Esophagus (tissue), 2 donors: ENCODE measurements at regions not wholly inside any gene's neighbourhood (a gene's known extent, or its start where the extent isn't known, plus 50 kb on each side); places are given as distances from the start of the nearest gene placed in this dataset.

Experiments
- H3K27ac ChIP-seq, 2 donors: one replicate each; pipeline ENCODE4 v1.5.1; 2013; ENCODE audit warnings: low read depth in 2 of 2, mild to moderate bottlenecking in 2 of 2, inconsistent platforms in 1 of 2, low read length in 1 of 2, moderate library complexity in 1 of 2
- H3K27me3 ChIP-seq, 2 donors: one replicate each; pipeline ENCODE4 v1.6.1; 2013; ENCODE audit warnings: low read length in 2 of 2, control low read depth in 1 of 2, mild to moderate bottlenecking in 1 of 2; ENCODE audit not compliant: insufficient read depth in 2 of 2, control insufficient read depth in 1 of 2
- H3K36me3 ChIP-seq, 2 donors: one replicate each; pipeline ENCODE4 v1.6.1; 2013; ENCODE audit warnings: low read length in 1 of 2; ENCODE audit not compliant: control insufficient read depth in 2 of 2, insufficient read depth in 2 of 2
- H3K4me1 ChIP-seq, 2 donors: one replicate each; pipeline ENCODE4 v1.6.1; 2013; ENCODE audit warnings: low read length in 1 of 2; ENCODE audit not compliant: control insufficient read depth in 2 of 2, insufficient read depth in 2 of 2
- H3K4me3 ChIP-seq, 2 donors: one replicate each; pipeline ENCODE4 v1.5.1; 2013; ENCODE audit warnings: low read length in 2 of 2, mild to moderate bottlenecking in 2 of 2, low read depth in 1 of 2, moderate library complexity in 1 of 2
- H3K9me3 ChIP-seq, 2 donors: one replicate each; pipeline ENCODE4 v1.6.1; 2013; ENCODE audit warnings: mild to moderate bottlenecking in 2 of 2, low read depth in 1 of 2, low read length in 1 of 2, moderate library complexity in 1 of 2; ENCODE audit not compliant: control insufficient read depth in 2 of 2, insufficient read depth in 1 of 2
- WGBS, 2 donors: extraction: QIAGEN DNeasy Blood & Tissue Kit; methylation state at CpG; one replicate each; pipeline ENCODE4 v1.1.7; 2013; 5-methylcytosine and 5-hydroxymethylcytosine counted together
- donor health status: healthy with polysubstance abuse.
- donor health status: Bipolar disorder and iron deficiency.

DNA sequence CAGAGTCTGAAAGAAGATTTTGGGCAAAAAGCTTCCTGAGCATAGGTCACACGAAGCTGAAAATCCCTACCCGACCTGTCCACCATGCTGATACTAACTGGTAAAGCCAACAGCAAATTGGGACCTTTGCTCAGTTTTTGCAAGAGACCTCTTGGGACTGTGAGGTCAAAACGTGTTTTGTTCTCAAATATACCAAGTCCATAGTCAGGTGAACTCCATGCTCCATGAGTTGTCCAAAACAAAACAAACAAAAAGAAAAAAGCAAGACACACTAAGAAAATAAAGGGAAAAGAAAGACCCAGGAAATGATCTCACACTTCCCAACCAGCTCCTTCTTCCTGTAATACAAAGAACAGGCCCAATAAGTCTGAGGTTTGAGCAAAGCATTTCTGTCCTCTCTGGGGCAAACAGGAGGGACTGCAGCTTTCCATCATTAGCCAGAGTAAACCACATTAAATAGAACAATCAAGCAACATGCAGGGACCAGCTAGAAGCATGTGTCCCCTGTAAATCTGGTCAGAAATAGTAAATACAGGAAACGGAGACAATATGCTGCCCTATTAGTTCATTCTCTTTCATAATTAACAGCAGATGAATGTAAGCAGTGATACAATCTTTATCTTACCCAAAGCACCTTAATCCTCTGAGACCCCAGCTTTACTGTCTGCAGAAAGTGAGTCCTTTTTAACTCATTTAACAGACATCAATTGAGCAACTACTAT is 125.0 kb upstream of the LIPC start:
- 69 to 78% methylated on average over 4 of the region's 4 CpGs for WGBS, 2 donors
- H3K27ac ChIP-seq: no peak overlapping the region
- H3K27me3 ChIP-seq: no peaks in the 10 kb centered on the region
- H3K36me3 ChIP-seq: no peaks in the 10 kb centered on the region
- H3K9me3 ChIP-seq: no peaks in the 10 kb centered on the region
- peaks cover 0 to 7% of the 10 kb centered on the region in 2 donors for H3K4me1 ChIP-seq
- no peak overlapping the region for H3K4me3 ChIP-seq

DNA sequence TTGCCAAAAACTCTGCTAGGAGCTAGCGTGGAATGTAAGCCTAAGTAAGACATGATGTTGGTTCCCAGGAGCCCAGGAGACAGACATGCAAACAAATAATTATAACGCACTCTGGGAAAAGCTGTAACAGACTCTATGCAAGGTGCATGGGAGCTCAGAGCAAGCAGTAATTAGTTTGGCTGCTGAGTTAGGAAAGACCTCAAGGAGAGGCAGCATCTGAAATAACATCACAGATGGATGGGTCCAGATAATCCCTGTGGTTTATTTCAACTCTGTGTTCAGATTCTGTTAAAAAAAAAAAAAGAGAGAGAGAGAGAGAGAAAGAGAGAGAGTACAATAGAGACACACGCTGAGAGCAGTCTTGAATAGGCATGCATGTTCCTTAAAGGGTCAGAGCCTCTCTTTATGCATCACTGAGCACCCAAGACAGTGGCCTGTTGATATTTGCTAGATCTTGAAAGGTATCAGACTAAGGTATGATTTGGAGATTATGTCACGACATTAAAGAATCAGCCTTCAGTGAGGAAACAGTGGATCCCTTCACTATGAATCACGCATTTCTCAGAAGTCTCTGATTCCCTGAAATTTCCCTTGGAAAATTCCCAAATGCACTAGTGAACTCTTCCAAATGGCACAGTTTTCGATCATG is 124.4 kb upstream of the LIPC start:
- Histone ChIP-seq H3K4me1 (peaks cover 0 to 7% of the 10 kb centered on the region in 2 donors), H3K36me3 (no peaks in the 10 kb centered on the region), H3K27me3 (no peaks in the 10 kb centered on the region), H3K27ac (peak overlapping the region in 1 of 2 donors; percentile 4), H3K4me3 (no peak overlapping the region), H3K9me3 (no peaks in the 10 kb centered on the region)
- WGBS, 2 donors: 31 to 47% methylated on average over 6 of the region's 6 CpGs

GRCh38 chr15:58308742-58309355 is 122.9 kb upstream of the LIPC start:
- H3K4me1 ChIP-seq: peaks cover 0 to 7% of the 10 kb centered on the region in 2 donors

GRCh38 chr15:58309963-58310928 is 121.5 kb upstream of the LIPC start:
- H3K9me3 ChIP-seq: no peaks in the 10 kb centered on the region
- no peaks in the 10 kb centered on the region for H3K27me3 ChIP-seq
- H3K36me3 ChIP-seq: no peaks in the 10 kb centered on the region
- H3K4me1 ChIP-seq: peaks cover 0 to 7% of the 10 kb centered on the region in 2 donors
- no peak overlapping the region for H3K4me3 ChIP-seq
- H3K27ac ChIP-seq: peak overlapping the region; percentile 55 to 86
- WGBS, 2 donors: 57 to 65% methylated on average over 20 of the region's 20 CpGs

More at GRCh38 chr15:58308742-58309355, 122.9 kb upstream of the LIPC start:
- Histone ChIP-seq H3K36me3 (no peaks in the 10 kb centered on the region), H3K27me3 (no peaks in the 10 kb centered on the region), H3K4me3 (no peak overlapping the region), H3K9me3 (no peaks in the 10 kb centered on the region), H3K27ac (no peak overlapping the region)
- WGBS, 2 donors: 93 to 95% methylated on average over 10 of the region's 10 CpGs

- Histone ChIP-seq H3K4me1 (peaks cover 0 to 7% of the 10 kb centered on the region in 2 donors), H3K36me3 (no peaks in the 10 kb centered on the region), H3K9me3 (no peaks in the 10 kb centered on the region), H3K27ac (no peak overlapping the region), H3K27me3 (no peaks in the 10 kb centered on the region), H3K4me3 (no peak overlapping the region)
- 93 to 97% methylated on average over 4 of the region's 4 CpGs for WGBS, 2 donors
These were observed 120.2 kb upstream of the LIPC start for GRCh38 chr15:58311556-58311955.

GRCh38 chr15:58312031-58312430 is 119.8 kb upstream of the LIPC start:
- peaks cover 0 to 7% of the 10 kb centered on the region in 2 donors for H3K4me1 ChIP-seq
- H3K36me3 ChIP-seq: no peaks in the 10 kb centered on the region
- no peaks in the 10 kb centered on the region for H3K9me3 ChIP-seq
- no peak overlapping the region for H3K4me3 ChIP-seq
- H3K27me3 ChIP-seq: no peaks in the 10 kb centered on the region
- H3K27ac ChIP-seq: no peak overlapping the region
- WGBS, 2 donors: 63 to 69% methylated on average over 5 of the region's 5 CpGs

DNA sequence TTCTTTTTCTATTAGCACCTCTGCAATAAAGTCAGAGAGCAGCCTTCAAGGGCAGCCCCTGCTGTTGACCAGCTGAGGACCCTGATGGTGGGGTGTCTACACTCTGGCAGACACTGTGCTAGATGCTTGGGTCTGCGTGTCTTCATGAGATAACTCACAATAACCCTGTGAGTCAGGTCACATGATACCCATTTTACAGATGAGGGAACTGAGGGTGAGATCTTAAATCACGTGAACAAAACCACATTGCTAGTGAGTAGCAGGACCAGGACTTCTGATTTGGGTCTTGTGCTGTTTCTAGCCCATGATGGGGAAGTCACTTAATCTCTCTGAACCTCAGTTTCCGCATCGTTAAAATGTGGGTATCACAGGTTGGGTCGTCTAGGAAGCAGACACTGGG is 118.5 kb upstream of the LIPC start:
- Histone ChIP-seq H3K36me3 (no peaks in the 10 kb centered on the region), H3K4me3 (no peak overlapping the region), H3K27ac (no peak overlapping the region), H3K27me3 (no peaks in the 10 kb centered on the region), H3K4me1 (peaks cover 0 to 7% of the 10 kb centered on the region in 2 donors), H3K9me3 (no peaks in the 10 kb centered on the region)
- 85 to 90% methylated on average over 5 of the region's 5 CpGs for WGBS, 2 donors

DNA sequence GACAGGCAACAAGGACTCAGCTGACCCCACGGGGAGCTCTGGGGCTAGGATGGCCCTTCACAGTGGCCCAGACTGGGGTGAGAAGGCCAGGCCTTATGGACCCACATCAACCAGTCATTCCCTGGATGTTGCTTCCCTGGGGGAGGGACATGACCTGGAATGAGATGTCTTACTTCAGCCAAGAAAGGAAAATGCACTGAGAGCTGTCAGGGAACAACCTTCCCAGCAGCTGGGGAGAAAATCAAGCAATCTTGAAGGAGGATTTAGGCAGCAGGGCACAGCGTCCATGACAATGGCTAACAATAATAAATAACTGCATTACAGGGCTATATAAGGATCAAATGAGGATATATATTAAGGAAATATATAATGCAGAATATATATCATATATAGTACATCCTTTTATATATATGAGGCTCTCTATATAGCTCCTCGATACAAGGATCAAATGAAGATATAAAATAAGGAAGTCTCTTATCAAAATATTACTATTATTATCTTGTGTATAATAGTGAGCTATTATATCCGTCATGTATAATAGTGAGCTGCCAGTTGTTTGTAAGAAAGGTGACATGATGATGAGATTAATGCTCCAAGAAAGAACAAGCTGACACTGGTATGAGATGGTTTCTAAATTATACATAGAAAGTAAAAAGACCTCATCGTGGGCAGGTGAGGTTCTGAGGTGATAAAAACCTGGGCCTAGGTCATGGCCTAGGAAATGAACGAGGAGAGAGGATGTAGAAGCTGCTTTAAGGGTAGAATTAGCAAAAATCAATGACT is 117.8 kb upstream of the LIPC start:
- Histone ChIP-seq H3K27me3 (no peaks in the 10 kb centered on the region), H3K36me3 (no peaks in the 10 kb centered on the region), H3K27ac (no peak overlapping the region), H3K9me3 (no peaks in the 10 kb centered on the region), H3K4me3 (no peak overlapping the region), H3K4me1 (peaks cover 0 to 6% of the 10 kb centered on the region in 2 donors)
- whole genome bisulfite sequencing, 2 donors: 59 to 62% methylated on average over 6 of the region's 6 CpGs
